ENCODE measurements at regions not wholly inside any gene's neighbourhood (a gene's known extent, or its start where the extent isn't known, plus 50 kb on each side); places are given as distances from the start of the nearest gene placed in this dataset.
A peak's percentile ranks its signal among the peaks of the same experiment; 100 is the strongest.
"Not testable (repeated sequence)": the region's sequence is repeated elsewhere in the genome, so short reads cannot be mapped to it uniquely, and the experiment has no call there.

- no CpG with 5 or more reads among the region's 1 CpG for WGBS (ENCODE audit: insufficient coverage)
- H3K4me1 ChIP-seq (ENCODE audit: control extremely low read depth in 1 of 4, control insufficient read depth in 4 of 4, insufficient read depth in 4 of 4, low read length in 3 of 4); CTCF ChIA-PET; H3K36me3 ChIP-seq (ENCODE audit: control insufficient read depth in 4 of 4, insufficient read depth in 4 of 4, low read length in 3 of 4); POLR2A ChIA-PET; DNase-seq; H3K27me3 ChIP-seq (replicated peaks in 2 of 5; ENCODE audit: control insufficient read depth in 4 of 5, insufficient read depth in 5 of 5, low read length in 4 of 5); H3K27ac ChIP-seq (ENCODE audit: insufficient read depth in 1 of 2, low read depth in 1 of 2, low read length in 2 of 2, poor library complexity in 1 of 2, severe bottlenecking in 2 of 2); H3K9me3 ChIP-seq (ENCODE audit: control extremely low read depth in 1 of 5, control insufficient read depth in 4 of 5, insufficient read depth in 2 of 5, low read depth in 1 of 5, low read length in 4 of 5); H3K4me3 ChIP-seq (ENCODE audit: control insufficient read depth in 1 of 7, extremely low read depth in 1 of 7, insufficient read depth in 4 of 7, low read depth in 2 of 7, low read length in 6 of 7): not testable (repeated sequence)
Measured at GRCh38 chr13:18663222-18663621, 518.4 kb downstream of the TUBA3C start.

- 50% methylated on average over 1 of the region's 8 CpGs for WGBS (ENCODE audit: insufficient coverage)
- DNase-seq: peak in 2 of 3 donors; percentile 3 to 7
- H3K27me3 ChIP-seq (replicated peaks in 2 of 5; ENCODE audit: control insufficient read depth in 4 of 5, insufficient read depth in 5 of 5, low read length in 4 of 5); H3K9me3 ChIP-seq (ENCODE audit: control extremely low read depth in 1 of 5, control insufficient read depth in 4 of 5, insufficient read depth in 2 of 5, low read depth in 1 of 5, low read length in 4 of 5); H3K4me1 ChIP-seq (ENCODE audit: control extremely low read depth in 1 of 4, control insufficient read depth in 4 of 4, insufficient read depth in 4 of 4, low read length in 3 of 4); H3K27ac ChIP-seq (ENCODE audit: insufficient read depth in 1 of 2, low read depth in 1 of 2, low read length in 2 of 2, poor library complexity in 1 of 2, severe bottlenecking in 2 of 2); POLR2A ChIA-PET; H3K4me3 ChIP-seq (ENCODE audit: control insufficient read depth in 1 of 7, extremely low read depth in 1 of 7, insufficient read depth in 4 of 7, low read depth in 2 of 7, low read length in 6 of 7); H3K36me3 ChIP-seq (ENCODE audit: control insufficient read depth in 4 of 4, insufficient read depth in 4 of 4, low read length in 3 of 4); CTCF ChIA-PET: not testable (repeated sequence)
Measured at GRCh38 chr13:18643644-18644172, 537.9 kb downstream of the TUBA3C start.

GRCh38 chr13:18628928-18629327 is 552.7 kb downstream of the TUBA3C start:
- DNase-seq; H3K27me3 ChIP-seq (replicated peaks in 2 of 5; ENCODE audit: control insufficient read depth in 4 of 5, insufficient read depth in 5 of 5, low read length in 4 of 5); H3K4me3 ChIP-seq (ENCODE audit: control insufficient read depth in 1 of 7, extremely low read depth in 1 of 7, insufficient read depth in 4 of 7, low read depth in 2 of 7, low read length in 6 of 7); H3K36me3 ChIP-seq (ENCODE audit: control insufficient read depth in 4 of 4, insufficient read depth in 4 of 4, low read length in 3 of 4); H3K4me1 ChIP-seq (ENCODE audit: control extremely low read depth in 1 of 4, control insufficient read depth in 4 of 4, insufficient read depth in 4 of 4, low read length in 3 of 4); POLR2A ChIA-PET; H3K27ac ChIP-seq (ENCODE audit: insufficient read depth in 1 of 2, low read depth in 1 of 2, low read length in 2 of 2, poor library complexity in 1 of 2, severe bottlenecking in 2 of 2); H3K9me3 ChIP-seq (ENCODE audit: control extremely low read depth in 1 of 5, control insufficient read depth in 4 of 5, insufficient read depth in 2 of 5, low read depth in 1 of 5, low read length in 4 of 5); CTCF ChIA-PET: not testable (repeated sequence)
- WGBS (ENCODE audit: insufficient coverage): no CpG with 5 or more reads among the region's 31 CpGs

GRCh38 chr13:18628428-18628827 is 553.2 kb downstream of the TUBA3C start:
- no peak for DNase-seq
- Histone ChIP-seq H3K4me1 (ENCODE audit: control extremely low read depth in 1 of 4, control insufficient read depth in 4 of 4, insufficient read depth in 4 of 4, low read length in 3 of 4) (no peaks in the 10 kb centered on the region), H3K9me3 (ENCODE audit: control extremely low read depth in 1 of 5, control insufficient read depth in 4 of 5, insufficient read depth in 2 of 5, low read depth in 1 of 5, low read length in 4 of 5) (no peaks in the 10 kb centered on the region), H3K27ac (ENCODE audit: insufficient read depth in 1 of 2, low read depth in 1 of 2, low read length in 2 of 2, poor library complexity in 1 of 2, severe bottlenecking in 2 of 2) (no peak overlapping the region), H3K4me3 (ENCODE audit: control insufficient read depth in 1 of 7, extremely low read depth in 1 of 7, insufficient read depth in 4 of 7, low read depth in 2 of 7, low read length in 6 of 7) (no peak overlapping the region), H3K36me3 (ENCODE audit: control insufficient read depth in 4 of 4, insufficient read depth in 4 of 4, low read length in 3 of 4) (no peaks in the 10 kb centered on the region), H3K27me3 (replicated peaks in 2 of 5; ENCODE audit: control insufficient read depth in 4 of 5, insufficient read depth in 5 of 5, low read length in 4 of 5) (no peaks in the 10 kb centered on the region)
- WGBS (ENCODE audit: insufficient coverage): 57% methylated on average over 12 of the region's 39 CpGs
- CTCF ChIA-PET: no interaction called here
- POLR2A ChIA-PET: no interaction called here

DNA sequence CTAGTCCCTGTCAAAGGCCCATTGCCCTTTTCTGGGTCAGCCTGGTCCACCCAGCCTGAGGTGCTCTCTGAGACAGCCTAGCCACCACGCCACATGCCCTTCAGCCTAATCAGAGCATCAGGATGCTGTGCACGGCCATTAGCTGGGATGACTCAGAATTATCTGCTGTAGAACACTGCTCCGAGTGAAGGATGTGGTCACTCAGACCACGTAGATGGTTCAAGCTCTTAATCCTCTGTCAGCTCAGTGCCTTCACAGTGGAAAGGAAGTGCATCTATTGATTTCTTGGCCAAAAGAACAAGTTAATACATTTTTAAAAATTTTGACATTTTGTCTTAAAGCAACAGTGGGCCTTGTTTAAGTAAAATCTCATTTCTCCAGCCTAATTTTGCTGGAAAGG is 557.6 kb downstream of the TUBA3C start:
- H3K9me3 ChIP-seq (ENCODE audit: control extremely low read depth in 1 of 5, control insufficient read depth in 4 of 5, insufficient read depth in 2 of 5, low read depth in 1 of 5, low read length in 4 of 5); H3K4me3 ChIP-seq (ENCODE audit: control insufficient read depth in 1 of 7, extremely low read depth in 1 of 7, insufficient read depth in 4 of 7, low read depth in 2 of 7, low read length in 6 of 7); CTCF ChIA-PET; H3K36me3 ChIP-seq (ENCODE audit: control insufficient read depth in 4 of 4, insufficient read depth in 4 of 4, low read length in 3 of 4); POLR2A ChIA-PET; DNase-seq; H3K27me3 ChIP-seq (replicated peaks in 2 of 5; ENCODE audit: control insufficient read depth in 4 of 5, insufficient read depth in 5 of 5, low read length in 4 of 5); H3K27ac ChIP-seq (ENCODE audit: insufficient read depth in 1 of 2, low read depth in 1 of 2, low read length in 2 of 2, poor library complexity in 1 of 2, severe bottlenecking in 2 of 2); H3K4me1 ChIP-seq (ENCODE audit: control extremely low read depth in 1 of 4, control insufficient read depth in 4 of 4, insufficient read depth in 4 of 4, low read length in 3 of 4): not testable (repeated sequence)
- 80% methylated on average over 1 of the region's 4 CpGs for WGBS (ENCODE audit: insufficient coverage)

DNA sequence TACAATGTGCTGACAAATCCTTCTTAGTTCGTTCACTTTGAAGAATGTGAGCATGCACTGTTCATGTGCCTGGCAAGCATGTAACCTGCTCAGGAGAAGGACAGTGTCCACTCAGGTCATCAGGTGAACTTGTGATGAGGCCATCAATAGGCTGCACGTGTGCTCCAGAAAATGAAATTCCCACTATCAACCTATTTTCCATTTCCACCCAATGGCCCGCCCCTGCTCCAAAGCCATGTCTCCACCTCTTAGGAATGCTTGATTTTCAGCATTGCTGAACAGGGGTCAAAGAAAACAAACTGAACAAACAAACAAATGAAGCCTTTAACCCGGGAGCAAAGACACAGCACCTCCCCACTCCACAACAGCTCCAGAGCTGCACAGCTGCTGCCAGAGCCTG is 563.2 kb downstream of the TUBA3C start:
- POLR2A ChIA-PET; H3K9me3 ChIP-seq (ENCODE audit: control extremely low read depth in 1 of 5, control insufficient read depth in 4 of 5, insufficient read depth in 2 of 5, low read depth in 1 of 5, low read length in 4 of 5); H3K27me3 ChIP-seq (replicated peaks in 2 of 5; ENCODE audit: control insufficient read depth in 4 of 5, insufficient read depth in 5 of 5, low read length in 4 of 5); H3K36me3 ChIP-seq (ENCODE audit: control insufficient read depth in 4 of 4, insufficient read depth in 4 of 4, low read length in 3 of 4); H3K4me1 ChIP-seq (ENCODE audit: control extremely low read depth in 1 of 4, control insufficient read depth in 4 of 4, insufficient read depth in 4 of 4, low read length in 3 of 4); CTCF ChIA-PET; H3K4me3 ChIP-seq (ENCODE audit: control insufficient read depth in 1 of 7, extremely low read depth in 1 of 7, insufficient read depth in 4 of 7, low read depth in 2 of 7, low read length in 6 of 7); H3K27ac ChIP-seq (ENCODE audit: insufficient read depth in 1 of 2, low read depth in 1 of 2, low read length in 2 of 2, poor library complexity in 1 of 2, severe bottlenecking in 2 of 2); DNase-seq: not testable (repeated sequence)
- WGBS (ENCODE audit: insufficient coverage): no CpG with 5 or more reads among the region's 4 CpGs

DNA sequence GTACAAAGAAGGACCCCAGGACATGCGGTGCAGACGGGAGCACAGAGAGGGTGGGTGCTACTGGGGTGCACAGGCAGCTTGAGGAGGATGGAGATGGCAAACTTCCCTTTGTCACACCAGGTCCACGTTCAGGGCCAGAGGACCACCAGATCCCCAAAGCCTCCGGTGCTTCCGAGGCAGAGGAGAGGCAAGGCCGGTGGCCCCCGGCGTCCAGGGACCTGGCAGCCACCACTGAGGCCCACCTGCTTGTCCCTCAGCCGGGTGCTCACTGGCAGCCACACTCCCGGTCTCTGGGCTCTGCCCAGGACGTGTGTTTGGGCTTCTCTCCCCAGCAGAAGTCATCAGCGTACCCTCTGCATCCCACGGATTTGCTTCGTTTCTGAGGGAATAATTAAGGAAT is 571.1 kb downstream of the TUBA3C start:
- POLR2A ChIA-PET; H3K4me1 ChIP-seq (ENCODE audit: control extremely low read depth in 1 of 4, control insufficient read depth in 4 of 4, insufficient read depth in 4 of 4, low read length in 3 of 4); H3K27me3 ChIP-seq (replicated peaks in 2 of 5; ENCODE audit: control insufficient read depth in 4 of 5, insufficient read depth in 5 of 5, low read length in 4 of 5); H3K36me3 ChIP-seq (ENCODE audit: control insufficient read depth in 4 of 4, insufficient read depth in 4 of 4, low read length in 3 of 4); H3K27ac ChIP-seq (ENCODE audit: insufficient read depth in 1 of 2, low read depth in 1 of 2, low read length in 2 of 2, poor library complexity in 1 of 2, severe bottlenecking in 2 of 2); H3K4me3 ChIP-seq (ENCODE audit: control insufficient read depth in 1 of 7, extremely low read depth in 1 of 7, insufficient read depth in 4 of 7, low read depth in 2 of 7, low read length in 6 of 7); H3K9me3 ChIP-seq (ENCODE audit: control extremely low read depth in 1 of 5, control insufficient read depth in 4 of 5, insufficient read depth in 2 of 5, low read depth in 1 of 5, low read length in 4 of 5); CTCF ChIA-PET; DNase-seq: not testable (repeated sequence)
- no CpG with 5 or more reads among the region's 14 CpGs for WGBS (ENCODE audit: insufficient coverage)

Measured in common myeloid progenitor, CD34-positive (primary cell).